OCI-LY7 (cell line): ENCODE measurements at regions not wholly inside any gene's neighbourhood (a gene's known extent, or its start where the extent isn't known, plus 50 kb on each side); places are given as distances from the start of the nearest gene placed in this dataset.

Source experiments
- CTCF ChIP-seq: fragments of 200-600 bp; sonication (generic); conservative IDR thresholded peaks from 2 replicates; pipeline ENCODE4 v1.5.1; 2014; ENCODE audit warnings: mild to moderate bottlenecking, antibody characterized with exemption, low read length, moderate library complexity, mixed read lengths
- EZH2phosphoT487 ChIP-seq: fragments of 200-600 bp; sonication (generic); IDR thresholded peaks from 2 replicates; pipeline ENCODE4 v1.6.1; 2018; ENCODE audit warnings: low read depth, borderline replicate concordance, mild to moderate bottlenecking, mixed run types, antibody characterized with exemption, low read length, moderate library complexity, mixed read lengths

DNA sequence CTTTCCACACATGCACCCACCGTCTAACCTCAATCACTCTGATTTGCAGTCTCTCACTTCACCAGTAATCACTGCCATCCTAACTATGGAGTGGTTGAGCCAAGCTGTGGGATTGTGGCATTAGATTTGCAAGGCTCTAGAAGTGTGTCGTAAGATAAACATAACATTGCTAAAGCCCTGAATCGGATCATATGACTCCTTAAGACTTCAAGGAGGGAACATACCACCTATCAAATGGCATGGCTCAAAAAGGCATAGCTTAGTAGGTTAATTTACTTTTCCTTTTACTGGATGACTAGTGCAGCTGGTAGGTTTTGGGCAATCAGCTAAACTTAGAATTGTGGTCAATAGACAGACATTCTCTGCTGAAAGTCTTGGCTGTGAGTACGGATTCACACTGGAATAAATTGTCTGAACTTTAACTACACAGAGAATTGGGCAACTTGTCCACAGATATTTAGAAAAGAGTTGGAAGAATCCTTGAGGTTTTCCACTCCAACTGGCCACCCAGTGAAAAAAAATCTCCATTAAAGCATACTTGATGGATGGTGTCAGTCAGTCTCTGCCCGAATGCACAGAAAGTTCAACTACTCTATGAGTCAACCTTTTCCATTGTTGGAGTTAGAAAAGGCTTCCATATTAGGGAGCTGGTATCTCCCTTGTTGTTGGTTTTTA, 476.7 kb upstream of the CBLB start:
- TF ChIP-seq CTCF (no peak; the same call in 1 of the 2 replicates), EZH2phosphoT487 (no peak)
